ENCODE measurements at regions not wholly inside any gene's neighbourhood (a gene's known extent, or its start where the extent isn't known, plus 50 kb on each side); places are given as distances from the start of the nearest gene placed in this dataset.
"Not testable (repeated sequence)": the region's sequence is repeated elsewhere in the genome, so short reads cannot be mapped to it uniquely, and the experiment has no call there.

GRCh38 chr9:129414377-129414992, 206.4 kb downstream of the C9orf50 start:
- peak; percentile 87 for DNase-seq (ENCODE audit: low spot score)

DNA sequence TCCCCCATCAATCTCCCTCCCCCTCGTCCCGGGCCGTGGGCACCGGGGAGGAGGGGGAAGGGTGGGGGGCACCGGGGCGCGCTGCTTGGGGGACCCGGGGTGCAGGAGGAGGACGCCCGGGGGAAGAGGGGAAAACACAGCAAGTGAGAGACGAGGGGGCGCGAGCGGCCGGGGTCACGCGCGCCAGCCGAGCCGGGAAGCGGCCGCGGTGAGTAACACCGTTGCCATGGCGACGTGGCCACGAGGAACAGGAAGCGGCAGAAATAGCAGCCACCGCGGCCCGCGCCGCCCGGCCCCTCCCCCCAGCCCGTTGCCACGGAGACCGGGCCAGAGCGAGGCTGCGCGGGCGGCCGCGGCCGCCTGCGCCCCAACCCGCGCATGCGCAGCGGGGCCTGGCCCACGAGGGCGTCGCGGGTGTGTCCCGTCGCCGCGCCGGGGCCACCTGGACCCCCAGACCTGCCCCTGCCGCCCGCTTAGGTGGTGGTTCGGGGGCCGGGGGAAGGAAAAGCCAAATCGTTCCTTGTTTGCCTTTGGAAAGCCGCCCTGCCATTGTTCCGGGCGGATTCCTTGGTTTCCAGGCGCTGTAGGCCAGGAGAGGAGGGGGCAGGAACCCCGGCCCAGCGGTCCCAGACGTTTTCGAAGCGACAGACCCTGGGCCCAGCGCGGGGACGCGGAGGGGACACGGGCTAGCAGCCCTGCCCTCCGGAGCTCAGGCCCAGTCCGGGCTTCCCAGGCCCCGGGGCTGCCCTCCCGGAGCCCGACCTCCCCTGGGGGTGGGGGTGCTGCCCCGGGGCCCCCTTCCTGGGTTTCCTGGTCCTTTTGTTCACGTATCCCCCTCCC, 207.1 kb downstream of the C9orf50 start:
- peak; percentile 94 for DNase-seq (ENCODE audit: low spot score)

DNA sequence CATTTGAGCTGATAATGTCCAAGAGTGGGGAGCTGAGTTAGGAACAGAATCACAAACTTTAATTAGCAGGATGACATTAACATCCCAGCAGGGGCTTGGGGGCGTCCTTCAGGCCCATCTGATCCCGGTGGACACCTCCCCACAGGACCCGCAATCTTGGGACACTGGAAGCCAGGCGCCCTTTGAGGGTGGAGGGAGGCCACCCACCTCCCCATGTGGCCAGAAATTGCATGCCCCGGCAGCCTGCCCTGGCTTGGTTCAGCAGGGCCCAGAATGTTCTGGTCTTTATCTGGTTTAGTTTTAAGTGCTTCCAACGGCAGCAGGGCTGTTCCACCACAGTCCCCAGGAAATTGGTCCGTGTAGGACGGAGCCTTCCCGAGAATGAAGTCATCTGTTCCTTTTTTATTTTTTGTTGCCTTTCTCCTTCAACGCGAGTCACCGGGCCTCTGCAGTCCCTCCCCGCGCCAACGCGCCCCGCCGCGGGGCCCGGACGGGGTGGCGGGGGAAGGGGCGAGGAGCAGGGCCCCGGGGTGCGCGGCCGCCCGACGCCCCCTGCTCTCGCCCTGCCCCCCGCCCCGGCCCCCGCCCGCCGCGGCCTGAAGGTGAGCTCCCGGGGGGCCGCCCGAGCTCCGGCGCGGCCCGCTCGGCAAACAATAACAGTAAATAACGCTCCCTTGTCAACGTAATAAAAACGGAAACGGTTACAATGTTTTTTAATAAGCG, 207.9 kb downstream of the C9orf50 start:
- DNase-seq (ENCODE audit: low spot score) = no peak

GRCh38 chr9:129412176-129412813, 208.6 kb downstream of the C9orf50 start:
- not testable (repeated sequence) for DNase-seq (ENCODE audit: low spot score)

DNA sequence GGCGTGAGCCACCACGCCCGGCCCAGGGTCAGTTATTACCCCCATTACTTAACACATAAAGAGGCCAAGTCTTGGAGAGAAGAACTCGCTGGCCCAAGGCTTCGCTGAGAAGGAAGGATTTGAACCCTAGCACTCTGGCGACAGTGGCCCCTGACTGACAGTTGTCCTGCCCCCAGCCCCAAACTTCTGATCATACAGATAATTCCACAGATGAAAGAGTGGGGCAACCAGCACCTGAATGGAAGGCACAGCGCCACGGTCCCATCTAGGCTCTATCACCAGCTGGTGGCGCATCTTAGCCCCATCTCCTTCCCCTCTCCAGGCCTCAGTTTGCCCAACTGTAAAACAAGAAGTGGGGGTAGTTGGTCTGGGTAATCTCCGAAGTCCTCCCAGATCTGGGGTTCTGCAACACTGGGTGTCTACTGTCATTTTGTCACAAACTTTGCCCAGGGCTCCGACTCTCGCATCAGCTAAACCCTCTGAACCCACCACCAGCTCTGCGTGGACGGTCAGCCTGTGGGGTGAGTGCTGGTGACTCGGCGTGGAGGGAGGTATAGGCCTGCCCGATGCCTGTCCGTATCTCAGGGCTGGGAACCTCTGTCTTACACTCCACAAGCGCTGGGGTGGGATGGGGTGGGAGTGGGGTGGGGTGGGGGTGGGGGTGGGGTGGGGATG, 209.3 kb downstream of the C9orf50 start:
- DNase-seq (ENCODE audit: low spot score) = no peak

- DNase-seq (ENCODE audit: low spot score) = no peak
Measured at GRCh38 chr9:129410226-129410625, 210.7 kb downstream of the C9orf50 start.

DNA sequence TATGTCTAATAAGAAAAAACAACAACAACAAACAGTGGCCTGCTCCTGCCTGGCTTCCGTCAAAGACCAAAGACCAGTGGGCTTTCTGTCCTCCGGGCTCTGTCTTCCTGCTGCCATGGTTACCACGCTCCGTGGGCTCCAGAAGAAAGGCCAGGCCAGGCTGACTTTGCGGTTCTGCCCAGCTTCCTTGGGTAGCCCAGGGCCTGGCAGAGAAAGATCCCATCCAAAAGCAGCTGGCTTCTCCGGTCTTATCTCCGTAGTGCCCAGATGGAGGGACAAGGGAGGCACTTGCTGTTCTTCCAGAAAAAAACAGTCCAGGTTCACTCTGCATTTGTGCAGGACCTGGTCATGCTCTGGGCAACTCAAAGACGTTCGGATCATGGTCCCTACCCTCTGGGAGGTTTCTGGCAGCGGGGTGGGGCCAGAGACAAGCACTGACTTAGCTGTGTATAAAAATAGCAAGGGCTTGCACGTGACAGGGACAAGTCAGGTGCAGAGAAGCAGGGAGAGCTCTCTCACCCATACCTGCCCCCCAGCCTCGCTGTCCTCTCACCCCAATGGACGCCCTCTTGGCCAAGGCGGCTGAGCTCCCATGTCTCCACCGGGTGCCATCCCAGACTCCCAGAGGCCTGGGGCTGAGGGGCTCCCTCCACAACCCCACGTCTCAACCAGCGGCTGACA, 212.2 kb downstream of the C9orf50 start:
- DNase-seq (ENCODE audit: low spot score) = no peak

GRCh38 chr9:129407905-129408452, 212.9 kb downstream of the C9orf50 start:
- DNase-seq (ENCODE audit: low spot score) = peak; percentile 66

DNA sequence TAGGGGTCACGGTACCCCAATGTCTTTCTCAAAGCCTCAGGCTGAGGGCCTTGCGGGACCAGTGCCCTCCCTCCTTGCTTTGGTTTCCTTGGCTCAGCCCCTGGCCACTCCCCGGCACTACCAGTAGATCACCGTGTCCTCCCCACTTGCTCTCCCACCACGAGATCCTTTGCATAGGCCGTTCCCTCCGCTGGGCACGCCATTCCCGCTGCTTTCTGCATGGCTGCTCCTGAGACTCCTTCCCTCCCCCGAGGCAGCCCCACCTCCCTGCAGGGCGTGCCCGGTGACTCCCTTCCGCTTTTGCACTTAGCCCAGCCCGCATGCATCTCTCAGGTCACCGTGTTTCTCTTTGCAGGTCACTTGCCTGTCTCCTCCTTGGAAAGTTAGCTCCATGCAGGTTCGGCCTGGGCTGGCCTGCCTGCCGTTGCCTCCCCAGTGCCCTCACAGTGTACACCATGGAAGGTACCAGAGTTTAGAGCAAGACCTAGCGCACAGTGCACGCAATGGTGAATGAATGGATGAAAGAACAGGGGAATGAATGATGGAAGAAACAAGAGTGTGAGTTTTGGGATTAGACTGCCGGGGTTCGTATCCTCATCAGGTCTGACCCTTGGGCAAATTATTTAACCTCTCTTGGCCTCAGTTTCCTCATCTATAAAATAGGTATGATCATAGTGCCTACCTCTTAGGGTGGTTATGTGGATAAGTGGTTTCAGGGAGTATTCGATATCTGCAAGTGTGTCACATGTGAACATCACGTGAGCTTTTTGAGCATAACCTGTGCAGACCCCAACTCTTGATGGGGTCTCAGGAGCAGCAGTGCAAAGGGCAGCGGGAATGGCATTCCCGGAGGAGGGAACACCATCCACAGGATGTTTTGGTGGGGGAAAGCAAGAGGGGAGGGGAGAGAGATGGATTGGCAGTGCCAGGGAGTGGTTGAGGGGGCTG, 214.3 kb downstream of the C9orf50 start:
- peak; percentile 60 for DNase-seq (ENCODE audit: low spot score)

DNA sequence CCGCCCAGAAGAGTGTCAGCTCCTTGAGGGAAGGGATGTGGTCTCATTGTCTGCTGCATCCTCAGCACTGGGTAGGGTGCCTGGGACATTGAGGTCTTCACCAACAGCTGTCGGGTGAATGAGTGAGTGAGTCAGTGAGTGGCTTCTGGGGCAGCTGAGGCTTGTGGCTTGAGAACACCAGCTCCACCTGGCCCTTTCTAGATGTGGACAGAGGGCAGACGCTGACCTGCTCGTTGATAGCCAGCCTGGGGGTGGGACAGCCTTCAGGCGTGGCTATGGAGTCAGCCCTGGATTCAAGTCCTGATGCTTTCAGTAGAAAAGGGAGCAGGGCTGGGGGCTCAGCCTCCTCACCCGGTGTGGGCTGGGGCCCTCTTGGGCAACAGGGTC, 215.1 kb downstream of the C9orf50 start:
- no peak for DNase-seq (ENCODE audit: low spot score)

DNA sequence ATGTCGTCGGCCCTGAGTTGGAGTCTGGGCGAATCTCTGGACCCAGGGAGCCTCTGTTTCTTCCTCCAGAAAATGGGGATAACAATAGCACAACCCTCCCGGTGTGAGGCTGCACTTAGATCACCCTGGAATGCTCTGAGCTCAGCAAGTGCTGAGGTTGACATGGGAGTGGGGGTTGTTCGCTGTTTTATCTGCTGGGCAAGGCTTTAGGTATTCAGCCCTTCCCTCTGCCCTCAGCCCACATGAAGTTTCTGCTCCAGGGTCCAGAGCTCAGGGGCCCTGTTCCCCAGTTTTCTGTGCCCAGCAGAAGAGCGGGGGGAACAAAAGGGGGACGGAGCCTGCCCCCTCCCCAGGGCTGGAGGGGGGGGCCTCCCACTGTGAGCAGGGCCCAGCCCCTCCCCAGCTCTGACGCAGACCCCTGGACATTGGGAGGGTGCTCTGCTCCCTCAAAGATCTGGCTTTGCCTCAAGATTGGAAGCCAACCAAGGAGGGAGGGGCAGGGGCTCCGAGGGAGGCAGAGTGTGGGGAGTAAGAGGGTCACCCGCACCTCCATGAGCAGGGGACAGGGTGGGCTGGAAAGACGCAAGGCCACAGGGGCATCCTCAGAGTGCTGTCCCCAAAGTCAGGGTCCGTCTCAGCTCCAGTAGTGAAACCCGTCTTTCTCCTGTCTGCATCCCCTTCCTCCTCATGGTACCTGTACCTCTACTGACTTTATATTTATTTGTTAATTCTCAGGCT, 215.6 kb downstream of the C9orf50 start:
- DNase-seq (ENCODE audit: low spot score) = no peak

- no peak for DNase-seq (ENCODE audit: low spot score)
Measured at GRCh38 chr9:129404621-129405020, 216.3 kb downstream of the C9orf50 start.

DNA sequence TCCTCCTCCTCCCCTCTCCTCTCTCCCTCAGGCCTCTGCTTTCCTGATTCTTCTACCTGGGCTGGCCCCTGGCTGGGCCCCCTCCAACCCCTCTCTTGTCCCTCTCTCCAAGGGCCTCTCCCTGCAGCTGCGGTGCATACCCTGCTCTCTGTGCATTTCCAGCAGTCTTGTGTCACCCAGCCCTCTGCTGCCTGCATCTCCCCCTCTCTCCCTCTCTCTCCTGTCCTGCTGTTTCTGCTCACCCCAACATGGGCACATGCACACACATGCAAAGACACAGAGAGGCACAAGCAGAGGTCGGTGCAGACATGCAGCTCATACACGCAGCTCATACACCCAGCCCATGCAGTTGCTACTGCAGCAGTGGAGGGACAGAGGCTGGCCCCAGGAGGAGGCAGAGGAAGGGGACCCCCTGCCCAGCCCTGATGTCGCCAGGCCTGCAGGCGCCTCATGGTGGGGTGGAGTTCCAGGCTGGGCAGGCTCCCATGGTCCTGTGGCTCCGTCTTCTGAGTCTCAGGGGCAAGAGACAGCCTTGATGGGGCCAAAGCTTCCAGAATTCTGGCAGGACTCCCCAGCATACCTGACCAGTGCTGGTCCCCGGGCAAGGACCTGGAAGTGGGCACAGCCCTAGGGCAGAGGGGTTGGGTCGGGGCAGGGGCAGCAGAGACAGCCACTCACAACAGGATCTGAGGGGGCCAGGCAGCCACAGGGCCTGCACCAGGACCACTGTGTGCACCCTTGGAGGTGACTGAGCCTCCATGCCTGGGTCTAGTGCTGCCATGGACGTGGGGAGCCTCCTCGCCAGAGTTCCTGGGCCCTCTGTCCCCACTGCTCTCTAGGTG, 216.9 kb downstream of the C9orf50 start:
- DNase-seq (ENCODE audit: low spot score) = no peak

DNA sequence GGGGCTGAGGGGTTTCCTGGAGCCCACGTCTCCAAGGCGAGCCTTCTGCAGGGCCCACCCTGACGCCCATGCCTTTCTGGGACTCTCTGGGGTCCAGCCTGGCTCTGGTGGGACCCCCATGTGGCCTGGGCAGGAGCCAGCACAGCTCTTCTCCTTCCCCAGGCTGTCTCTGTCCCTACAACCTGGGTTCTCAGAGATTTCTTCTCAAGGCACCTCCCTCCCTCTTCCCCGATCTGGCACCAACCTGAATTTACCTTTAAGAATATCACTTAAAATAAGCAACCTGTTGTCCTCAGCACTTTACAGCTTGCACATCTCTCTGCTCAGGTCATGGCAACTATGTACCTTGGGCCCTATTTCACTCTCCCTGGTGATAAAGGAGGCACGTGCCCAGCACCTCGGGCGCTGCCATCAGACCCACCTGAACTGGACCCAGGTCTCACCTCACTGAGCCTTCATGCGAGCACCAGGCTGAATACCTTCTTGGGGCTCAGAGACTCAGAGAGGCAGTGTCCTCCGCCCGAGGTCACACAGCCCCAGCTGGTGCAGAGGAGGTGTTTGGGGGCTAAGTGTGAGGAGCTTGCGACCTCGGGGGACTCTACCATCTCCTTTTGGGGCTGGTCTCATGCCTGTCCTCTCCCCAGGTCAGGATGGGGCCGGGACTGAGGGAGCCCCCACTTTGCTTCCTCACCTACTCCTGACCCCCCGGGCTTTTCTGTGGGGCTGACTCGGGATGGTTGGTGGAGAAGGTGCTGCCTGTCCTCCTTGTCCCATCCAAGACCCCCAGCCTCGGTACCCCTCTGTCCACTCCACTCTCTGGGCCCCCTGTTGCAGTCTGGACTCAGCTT, 217.7 kb downstream of the C9orf50 start:
- DNase-seq (ENCODE audit: low spot score) = no peak

DNA sequence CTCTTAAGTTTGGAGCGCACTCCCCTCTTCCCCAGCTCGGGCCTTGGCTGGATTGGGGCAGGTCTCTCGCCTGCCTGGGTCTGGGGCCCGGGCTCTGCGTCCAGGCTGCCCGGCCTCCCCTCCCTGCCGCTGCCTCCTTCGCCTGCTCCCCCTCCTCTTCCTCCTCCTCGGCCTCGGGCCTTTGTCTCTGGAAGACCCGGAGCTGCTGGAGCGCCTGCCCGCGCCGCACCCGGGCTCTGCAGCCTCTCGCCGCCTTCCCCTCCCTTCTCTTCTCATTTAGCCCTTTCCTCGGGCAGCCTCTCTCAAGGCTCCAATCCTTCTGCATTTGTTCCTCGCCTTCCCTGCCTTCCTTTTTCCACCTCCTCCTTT, 218.5 kb downstream of the C9orf50 start:
- DNase-seq (ENCODE audit: low spot score) = no peak

DNA sequence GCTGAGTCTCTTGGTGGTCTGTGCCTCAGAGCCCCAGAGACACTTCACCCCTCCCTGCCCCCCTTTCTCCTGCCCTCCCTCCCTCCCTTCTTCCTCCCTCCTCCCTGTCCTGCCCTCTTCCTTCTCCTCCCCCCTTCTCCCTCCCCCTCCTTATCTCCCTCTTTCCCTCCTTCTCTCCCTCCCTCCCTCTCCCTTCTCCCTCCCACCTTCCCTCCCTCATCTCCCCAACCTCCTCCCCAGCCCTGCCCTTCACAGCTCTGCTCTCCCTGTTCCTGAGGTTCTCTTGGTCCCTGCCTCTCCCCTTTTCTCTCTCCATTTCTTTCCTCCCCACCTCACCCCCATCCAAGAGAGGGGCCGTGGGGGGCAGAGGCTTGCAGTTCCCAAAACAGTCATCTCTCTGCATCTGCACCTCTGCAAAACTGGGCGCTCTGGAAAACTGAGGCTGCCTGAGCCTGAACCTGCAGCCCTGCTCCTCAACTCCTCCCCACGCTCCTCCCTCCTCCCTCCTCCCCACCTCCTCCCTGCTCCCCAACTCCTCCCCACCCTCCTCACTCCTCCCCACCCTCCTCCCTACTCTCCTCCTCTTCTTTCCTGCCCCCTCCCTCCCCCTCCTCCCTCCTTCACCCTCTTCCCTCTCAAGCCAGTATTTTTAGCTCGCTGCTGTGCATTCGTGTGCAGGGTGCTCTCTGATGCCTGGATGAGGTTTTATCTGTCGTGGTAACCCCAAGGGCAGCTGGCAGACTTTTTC, 219.1 kb downstream of the C9orf50 start:
- DNase-seq (ENCODE audit: low spot score) = no peak
